ENCODE measurements at regions not wholly inside any gene's neighbourhood (a gene's known extent, or its start where the extent isn't known, plus 50 kb on each side); places are given as distances from the start of the nearest gene placed in this dataset.

- Mint-ChIP-seq H3K36me3 (no peaks in the 10 kb centered on the region), H3K27ac (no peak overlapping the region), H3K4me1 (peaks cover 3% of the 10 kb centered on the region), H3K4me3 (no peak overlapping the region), H3K27me3 (ENCODE audit: low read depth) (peaks cover 24% of the 10 kb centered on the region), H3K9me3 (no peaks in the 10 kb centered on the region)
- DNase-seq (ENCODE audit: low spot score in 2 of 2, unreplicated experiment in 2 of 2) = no peak
- no peak for TF ChIP-seq CTCF (IDR thresholded peaks at IDR 0.05; ENCODE audit: unreplicated experiment)
These were observed 66.5 kb upstream of the RXRA start for GRCh38 chr9:134259708-134260107.

DNA sequence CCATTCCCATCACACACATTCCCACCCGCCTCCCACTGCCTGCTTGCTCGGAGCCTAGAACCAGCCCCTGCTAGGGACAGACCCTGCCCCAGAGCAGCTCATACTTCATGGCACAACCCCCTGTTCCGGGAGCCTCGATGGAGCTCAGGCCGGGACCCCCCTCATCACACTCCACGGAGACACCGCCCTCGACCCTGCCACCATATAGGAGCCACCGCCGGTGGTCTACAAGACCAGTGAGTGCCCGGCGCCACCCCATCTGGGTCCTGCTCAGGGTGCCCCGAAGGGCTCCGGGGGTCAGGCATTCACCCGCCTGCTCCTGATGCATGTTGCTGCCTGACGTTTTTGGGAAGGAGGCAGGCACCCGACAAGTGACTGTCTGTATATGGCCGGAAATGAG is 65.5 kb upstream of the RXRA start:
- Mint-ChIP-seq H3K4me3 (no peak overlapping the region), H3K27me3 (ENCODE audit: low read depth) (peaks cover 29% of the 10 kb centered on the region), H3K9me3 (no peaks in the 10 kb centered on the region), H3K4me1 (peaks cover 3% of the 10 kb centered on the region), H3K36me3 (no peaks in the 10 kb centered on the region), H3K27ac (no peak overlapping the region)
- no peak for DNase-seq (ENCODE audit: low spot score in 2 of 2, unreplicated experiment in 2 of 2)
- TF ChIP-seq CTCF (IDR thresholded peaks at IDR 0.05; ENCODE audit: unreplicated experiment) = no peak

- Mint-ChIP-seq H3K4me3 (no peak overlapping the region), H3K27me3 (ENCODE audit: low read depth) (peaks cover 34% of the 10 kb centered on the region), H3K4me1 (peaks cover 3% of the 10 kb centered on the region), H3K9me3 (no peaks in the 10 kb centered on the region), H3K36me3 (no peaks in the 10 kb centered on the region), H3K27ac (no peak overlapping the region)
- no peak for TF ChIP-seq CTCF (IDR thresholded peaks at IDR 0.05; ENCODE audit: unreplicated experiment)
- no peak for DNase-seq (ENCODE audit: low spot score in 2 of 2, unreplicated experiment in 2 of 2)
These were observed 64.2 kb upstream of the RXRA start for GRCh38 chr9:134262035-134262434.

DNA sequence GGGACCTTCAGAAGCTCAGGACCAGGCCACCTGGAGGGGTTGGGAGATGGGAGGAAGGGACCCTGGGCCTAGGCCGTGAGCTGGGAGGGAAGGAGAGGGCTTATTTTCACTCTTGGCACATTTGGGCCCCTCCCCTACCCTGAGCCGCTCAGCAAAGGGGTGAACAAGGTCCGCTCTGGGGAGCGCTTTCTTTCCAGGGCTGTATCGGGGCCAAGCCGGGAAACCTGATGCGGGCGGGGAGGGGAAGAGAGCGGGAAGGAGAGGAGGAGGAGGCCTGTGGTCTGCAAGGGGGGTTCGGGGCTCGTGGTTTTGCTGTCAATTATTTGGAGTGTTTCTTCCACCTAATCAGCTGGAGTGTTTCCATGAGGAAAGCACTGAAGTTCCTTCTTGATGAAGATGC is 62.7 kb upstream of the RXRA start:
- TF ChIP-seq CTCF (IDR thresholded peaks at IDR 0.05; ENCODE audit: unreplicated experiment) = no peak
- no peaks in the 10 kb centered on the region for H3K9me3 Mint-ChIP-seq
- H3K27ac Mint-ChIP-seq = no peak overlapping the region
- no peak for DNase-seq (ENCODE audit: low spot score in 2 of 2, unreplicated experiment in 2 of 2)
- no peak overlapping the region for H3K4me3 Mint-ChIP-seq
- H3K27me3 Mint-ChIP-seq (ENCODE audit: low read depth) = peaks cover 44% of the 10 kb centered on the region
- no peaks in the 10 kb centered on the region for H3K36me3 Mint-ChIP-seq
- peaks cover 7% of the 10 kb centered on the region for H3K4me1 Mint-ChIP-seq

- peaks cover 48% of the 10 kb centered on the region for H3K27me3 Mint-ChIP-seq (ENCODE audit: low read depth)
- no peak overlapping the region for H3K27ac Mint-ChIP-seq
- no peaks in the 10 kb centered on the region for H3K9me3 Mint-ChIP-seq
- no peak for DNase-seq (ENCODE audit: low spot score in 2 of 2, unreplicated experiment in 2 of 2)
- H3K4me3 Mint-ChIP-seq = no peak overlapping the region
- no peaks in the 10 kb centered on the region for H3K36me3 Mint-ChIP-seq
- H3K4me1 Mint-ChIP-seq = peaks cover 7% of the 10 kb centered on the region
- no peak for TF ChIP-seq CTCF (IDR thresholded peaks at IDR 0.05; ENCODE audit: unreplicated experiment)
These were observed 62.1 kb upstream of the RXRA start for GRCh38 chr9:134264169-134264568.

DNA sequence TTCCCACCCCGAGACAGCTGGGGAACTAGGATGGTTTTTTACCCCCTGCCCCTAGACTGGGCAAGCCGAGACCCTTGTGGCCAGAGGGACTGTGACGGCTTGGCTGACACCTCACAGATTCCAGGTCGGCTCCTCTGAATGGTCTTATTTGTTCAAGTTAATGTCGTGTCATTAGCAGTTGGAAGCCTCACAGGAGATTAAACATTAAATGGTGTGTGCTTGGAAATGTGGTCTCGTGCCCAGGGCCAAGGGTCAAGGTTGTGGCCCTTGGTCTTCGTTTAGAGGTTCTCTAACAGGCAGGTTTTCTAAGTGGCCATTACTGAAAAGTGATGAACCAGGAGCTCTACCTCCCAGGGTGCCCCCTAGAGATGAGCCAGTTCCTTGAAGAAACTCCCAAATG is 61.2 kb upstream of the RXRA start:
- Mint-ChIP-seq H3K4me1 (peaks cover 7% of the 10 kb centered on the region), H3K9me3 (no peaks in the 10 kb centered on the region), H3K4me3 (no peak overlapping the region), H3K27me3 (ENCODE audit: low read depth) (peaks cover 56% of the 10 kb centered on the region), H3K36me3 (no peaks in the 10 kb centered on the region), H3K27ac (no peak overlapping the region)
- no peak for DNase-seq (ENCODE audit: low spot score in 2 of 2, unreplicated experiment in 2 of 2)
- no peak for TF ChIP-seq CTCF (IDR thresholded peaks at IDR 0.05; ENCODE audit: unreplicated experiment)

All from mesothelial cell of epicardium (in vitro differentiated cells).